GM13976 (cell line): ENCODE measurements at regions not wholly inside any gene's neighbourhood (a gene's known extent, or its start where the extent isn't known, plus 50 kb on each side); places are given as distances from the start of the nearest gene placed in this dataset.

Experiments
- DNase-seq: peaks from one replicate; pipeline ENCODE4 v3.0.0; 2012; ENCODE audit warnings: low spot score
- CTCF ChIP-seq: IDR thresholded peaks from 2 replicates; pipeline ENCODE4 v1.5.1; 2012; ENCODE audit warnings: borderline replicate concordance, mild to moderate bottlenecking; ENCODE audit not compliant: insufficient read depth; ENCODE audit errors: extremely low read depth, missing control alignments, control extremely low read depth
- in situ Hi-C: fragments of 300-500 bp; cut with MboI; formaldehyde crosslinking; loops from one replicate; pipeline ENCODE4 v1.12.0; 2022; ENCODE audit warnings: low sequenced_read_pairs, mixed read lengths, inconsistent platforms; ENCODE audit not compliant: unreplicated experiment

GRCh38 chr1:29958271-29958670 is 721.9 kb downstream of the PTPRU start:
- in situ Hi-C loops = no loop called here
- DNase-seq = no peak
- no peak for TF ChIP-seq CTCF

GRCh38 chr1:29956349-29957030 is 720.2 kb downstream of the PTPRU start:
- TF ChIP-seq CTCF = no peak
- in situ Hi-C loops = no loop called here
- no peak for DNase-seq

GRCh38 chr1:29954591-29954990 is 718.3 kb downstream of the PTPRU start:
- in situ Hi-C loops = no loop called here
- no peak for TF ChIP-seq CTCF
- no peak for DNase-seq

GRCh38 chr1:29953961-29954360 is 717.6 kb downstream of the PTPRU start:
- no peak for DNase-seq

GRCh38 chr1:29949676-29950075 is 713.4 kb downstream of the PTPRU start:
- TF ChIP-seq CTCF = no peak
- no peak for DNase-seq
- in situ Hi-C loops = no loop called here

More at GRCh38 chr1:29953961-29954360, 717.6 kb downstream of the PTPRU start:
- in situ Hi-C loops = no loop called here
- no peak for TF ChIP-seq CTCF

- TF ChIP-seq CTCF = no peak
- DNase-seq = no peak
- in situ Hi-C loops = no loop called here
These were observed 712.3 kb downstream of the PTPRU start for GRCh38 chr1:29948581-29948980.
